ENCODE measurements at regions not wholly inside any gene's neighbourhood (a gene's known extent, or its start where the extent isn't known, plus 50 kb on each side); places are given as distances from the start of the nearest gene placed in this dataset.

GRCh38 chr3:106717178-106717780 is 660.0 kb upstream of the CCDC54 start:
- Histone ChIP-seq H3K4me3 (ENCODE audit: low read depth, low read length) (no peak overlapping the region), H3K4me1 (ENCODE audit: control insufficient read depth, insufficient read depth, low read length) (no peaks in the 10 kb centered on the region), H3K27me3 (ENCODE audit: control insufficient read depth, insufficient read depth, low read length) (no peaks in the 10 kb centered on the region), H3K9me3 (ENCODE audit: control insufficient read depth, insufficient read depth, low read length) (peaks cover 9% of the 10 kb centered on the region), H3K9ac (ENCODE audit: low read depth, low read length) (no peak overlapping the region), H3K36me3 (ENCODE audit: control insufficient read depth, insufficient read depth, low read length) (no peaks in the 10 kb centered on the region)

DNA sequence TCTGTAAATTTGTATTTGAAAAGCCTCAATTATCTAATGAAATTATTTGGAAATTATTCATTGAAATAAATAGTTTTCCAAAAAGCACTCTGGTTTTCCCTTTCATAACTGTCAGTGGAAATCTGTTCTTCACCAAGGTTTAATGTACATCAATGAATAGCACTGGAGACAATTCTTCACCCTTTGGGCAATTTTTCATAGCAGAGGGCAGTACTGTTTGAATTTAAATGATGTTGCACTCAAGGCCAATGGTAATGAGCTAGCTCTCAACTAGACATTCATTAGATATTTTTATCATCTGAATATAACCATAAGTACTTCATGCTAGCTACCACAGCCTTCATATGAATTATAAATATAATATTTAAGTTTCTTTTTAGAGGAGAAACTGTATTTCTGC is 658.2 kb upstream of the CCDC54 start:
- no peaks in the 10 kb centered on the region for H3K4me1 ChIP-seq (ENCODE audit: control insufficient read depth, insufficient read depth, low read length)
- H3K4me3 ChIP-seq (ENCODE audit: low read depth, low read length) = no peak overlapping the region
- no peaks in the 10 kb centered on the region for H3K36me3 ChIP-seq (ENCODE audit: control insufficient read depth, insufficient read depth, low read length)
- H3K27me3 ChIP-seq (ENCODE audit: control insufficient read depth, insufficient read depth, low read length) = no peaks in the 10 kb centered on the region
- no peak overlapping the region for H3K9ac ChIP-seq (ENCODE audit: low read depth, low read length)
- peaks cover 9% of the 10 kb centered on the region for H3K9me3 ChIP-seq (ENCODE audit: control insufficient read depth, insufficient read depth, low read length)

- H3K27me3 ChIP-seq (ENCODE audit: control insufficient read depth, insufficient read depth, low read length) = no peaks in the 10 kb centered on the region
- H3K4me3 ChIP-seq (ENCODE audit: low read depth, low read length) = no peak overlapping the region
- H3K4me1 ChIP-seq (ENCODE audit: control insufficient read depth, insufficient read depth, low read length) = no peaks in the 10 kb centered on the region
- H3K36me3 ChIP-seq (ENCODE audit: control insufficient read depth, insufficient read depth, low read length) = no peaks in the 10 kb centered on the region
- H3K9me3 ChIP-seq (ENCODE audit: control insufficient read depth, insufficient read depth, low read length) = peaks cover 9% of the 10 kb centered on the region
- no peak overlapping the region for H3K9ac ChIP-seq (ENCODE audit: low read depth, low read length)
These were observed 657.7 kb upstream of the CCDC54 start for GRCh38 chr3:106719583-106719982.

- Histone ChIP-seq H3K27me3 (ENCODE audit: control insufficient read depth, insufficient read depth, low read length) (no peaks in the 10 kb centered on the region), H3K9ac (ENCODE audit: low read depth, low read length) (no peak overlapping the region), H3K4me1 (ENCODE audit: control insufficient read depth, insufficient read depth, low read length) (no peaks in the 10 kb centered on the region), H3K4me3 (ENCODE audit: low read depth, low read length) (no peak overlapping the region), H3K9me3 (ENCODE audit: control insufficient read depth, insufficient read depth, low read length) (peaks cover 9% of the 10 kb centered on the region), H3K36me3 (ENCODE audit: control insufficient read depth, insufficient read depth, low read length) (no peaks in the 10 kb centered on the region)
These were observed 656.7 kb upstream of the CCDC54 start for GRCh38 chr3:106720510-106720909.

DNA sequence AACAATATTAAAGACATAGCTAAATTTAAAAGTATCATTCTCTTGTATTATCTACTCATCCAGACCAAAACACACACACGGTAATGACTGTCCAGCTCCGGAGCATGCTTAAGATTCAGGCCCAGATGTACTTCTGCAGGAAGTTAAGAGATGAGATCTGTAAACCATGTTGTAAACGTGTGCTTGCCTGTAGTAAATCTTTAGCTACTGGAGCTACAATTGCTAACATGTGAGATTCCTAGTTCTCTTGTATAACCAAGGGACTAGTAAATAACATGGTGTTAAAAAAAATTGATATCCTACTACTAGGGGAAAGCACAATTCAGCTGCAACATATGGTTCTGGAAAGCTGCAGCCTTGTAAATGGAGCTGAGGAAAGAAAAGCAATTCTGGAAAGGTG is 651.7 kb upstream of the CCDC54 start:
- Histone ChIP-seq H3K36me3 (ENCODE audit: control insufficient read depth, insufficient read depth, low read length) (no peaks in the 10 kb centered on the region), H3K9me3 (ENCODE audit: control insufficient read depth, insufficient read depth, low read length) (peaks cover 8% of the 10 kb centered on the region), H3K9ac (ENCODE audit: low read depth, low read length) (no peak overlapping the region), H3K27me3 (ENCODE audit: control insufficient read depth, insufficient read depth, low read length) (no peaks in the 10 kb centered on the region), H3K4me1 (ENCODE audit: control insufficient read depth, insufficient read depth, low read length) (no peaks in the 10 kb centered on the region), H3K4me3 (ENCODE audit: low read depth, low read length) (no peak overlapping the region)

DNA sequence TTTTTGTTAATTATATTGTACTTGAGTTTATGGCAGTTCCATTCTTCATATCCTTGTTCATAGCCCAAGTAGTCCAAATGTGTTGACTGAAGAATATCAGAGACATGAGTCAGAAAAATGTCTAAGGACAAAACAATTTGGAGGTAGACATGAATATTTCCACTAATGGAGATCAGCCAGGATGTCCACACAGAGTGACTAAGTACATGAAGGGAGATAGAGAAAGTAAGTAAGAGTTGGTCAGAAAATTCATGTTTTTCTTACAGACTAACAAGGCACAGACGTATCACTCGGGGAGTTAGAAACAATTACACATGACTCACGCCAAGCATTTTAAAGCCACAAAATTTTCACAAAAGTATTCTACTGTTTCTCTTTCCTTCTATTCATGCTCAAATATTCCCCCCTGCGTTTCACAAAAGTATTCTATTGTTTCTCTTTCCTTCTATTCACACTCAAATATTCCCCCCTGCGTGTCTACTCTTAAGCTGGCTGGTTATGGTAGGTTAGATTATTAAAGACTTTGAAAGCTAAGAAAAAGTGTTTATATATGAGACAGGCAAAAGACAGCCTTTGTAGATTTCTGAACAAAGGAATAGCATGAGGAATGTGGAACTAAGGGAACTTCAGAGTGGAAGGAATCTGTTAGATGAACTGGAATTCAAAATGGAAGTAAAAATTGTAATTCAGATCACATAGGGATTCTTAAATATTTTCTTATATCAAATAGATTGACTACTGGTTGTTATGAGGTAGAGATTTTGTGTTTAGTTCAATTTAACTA is 648.7 kb upstream of the CCDC54 start:
- no peak overlapping the region for H3K4me3 ChIP-seq (ENCODE audit: low read depth, low read length)
- H3K4me1 ChIP-seq (ENCODE audit: control insufficient read depth, insufficient read depth, low read length) = no peaks in the 10 kb centered on the region

GRCh38 chr3:106729481-106729880 is 647.8 kb upstream of the CCDC54 start:
- no peaks in the 10 kb centered on the region for H3K4me1 ChIP-seq (ENCODE audit: control insufficient read depth, insufficient read depth, low read length)
- H3K36me3 ChIP-seq (ENCODE audit: control insufficient read depth, insufficient read depth, low read length) = no peaks in the 10 kb centered on the region
- no peak overlapping the region for H3K4me3 ChIP-seq (ENCODE audit: low read depth, low read length)
- no peak overlapping the region for H3K9ac ChIP-seq (ENCODE audit: low read depth, low read length)
- H3K9me3 ChIP-seq (ENCODE audit: control insufficient read depth, insufficient read depth, low read length) = no peaks in the 10 kb centered on the region
- H3K27me3 ChIP-seq (ENCODE audit: control insufficient read depth, insufficient read depth, low read length) = no peaks in the 10 kb centered on the region

More for the DNA sequence above, 648.7 kb upstream of the CCDC54 start:
- Histone ChIP-seq H3K36me3 (ENCODE audit: control insufficient read depth, insufficient read depth, low read length) (no peaks in the 10 kb centered on the region), H3K27me3 (ENCODE audit: control insufficient read depth, insufficient read depth, low read length) (no peaks in the 10 kb centered on the region), H3K9me3 (ENCODE audit: control insufficient read depth, insufficient read depth, low read length) (no peaks in the 10 kb centered on the region), H3K9ac (ENCODE audit: low read depth, low read length) (no peak overlapping the region)

- no peaks in the 10 kb centered on the region for H3K9me3 ChIP-seq (ENCODE audit: control insufficient read depth, insufficient read depth, low read length)
- H3K27me3 ChIP-seq (ENCODE audit: control insufficient read depth, insufficient read depth, low read length) = no peaks in the 10 kb centered on the region
- no peak overlapping the region for H3K9ac ChIP-seq (ENCODE audit: low read depth, low read length)
- H3K36me3 ChIP-seq (ENCODE audit: control insufficient read depth, insufficient read depth, low read length) = no peaks in the 10 kb centered on the region
- H3K4me1 ChIP-seq (ENCODE audit: control insufficient read depth, insufficient read depth, low read length) = no peaks in the 10 kb centered on the region
- H3K4me3 ChIP-seq (ENCODE audit: low read depth, low read length) = no peak overlapping the region
These were observed 646.0 kb upstream of the CCDC54 start for GRCh38 chr3:106731230-106731629.

- Histone ChIP-seq H3K4me1 (ENCODE audit: control insufficient read depth, insufficient read depth, low read length) (no peaks in the 10 kb centered on the region), H3K36me3 (ENCODE audit: control insufficient read depth, insufficient read depth, low read length) (no peaks in the 10 kb centered on the region), H3K9me3 (ENCODE audit: control insufficient read depth, insufficient read depth, low read length) (no peaks in the 10 kb centered on the region), H3K4me3 (ENCODE audit: low read depth, low read length) (no peak overlapping the region), H3K9ac (ENCODE audit: low read depth, low read length) (no peak overlapping the region), H3K27me3 (ENCODE audit: control insufficient read depth, insufficient read depth, low read length) (no peaks in the 10 kb centered on the region)
These were observed 642.5 kb upstream of the CCDC54 start for GRCh38 chr3:106734712-106735111.

- Histone ChIP-seq H3K9me3 (ENCODE audit: control insufficient read depth, insufficient read depth, low read length) (no peaks in the 10 kb centered on the region), H3K9ac (ENCODE audit: low read depth, low read length) (no peak overlapping the region), H3K4me3 (ENCODE audit: low read depth, low read length) (no peak overlapping the region), H3K27me3 (ENCODE audit: control insufficient read depth, insufficient read depth, low read length) (no peaks in the 10 kb centered on the region), H3K4me1 (ENCODE audit: control insufficient read depth, insufficient read depth, low read length) (peaks cover 4% of the 10 kb centered on the region), H3K36me3 (ENCODE audit: control insufficient read depth, insufficient read depth, low read length) (no peaks in the 10 kb centered on the region)
These were observed 640.0 kb upstream of the CCDC54 start for GRCh38 chr3:106737265-106737664.

GRCh38 chr3:106740116-106740515 is 637.1 kb upstream of the CCDC54 start:
- no peaks in the 10 kb centered on the region for H3K36me3 ChIP-seq (ENCODE audit: control insufficient read depth, insufficient read depth, low read length)
- H3K27me3 ChIP-seq (ENCODE audit: control insufficient read depth, insufficient read depth, low read length) = no peaks in the 10 kb centered on the region
- peaks cover 10% of the 10 kb centered on the region for H3K4me1 ChIP-seq (ENCODE audit: control insufficient read depth, insufficient read depth, low read length)
- no peak overlapping the region for H3K4me3 ChIP-seq (ENCODE audit: low read depth, low read length)
- no peak overlapping the region for H3K9ac ChIP-seq (ENCODE audit: low read depth, low read length)
- H3K9me3 ChIP-seq (ENCODE audit: control insufficient read depth, insufficient read depth, low read length) = no peaks in the 10 kb centered on the region

Data from iPS-15b (cell line).